ENCODE measurements at regions not wholly inside any gene's neighbourhood (a gene's known extent, or its start where the extent isn't known, plus 50 kb on each side); places are given as distances from the start of the nearest gene placed in this dataset.

DNA sequence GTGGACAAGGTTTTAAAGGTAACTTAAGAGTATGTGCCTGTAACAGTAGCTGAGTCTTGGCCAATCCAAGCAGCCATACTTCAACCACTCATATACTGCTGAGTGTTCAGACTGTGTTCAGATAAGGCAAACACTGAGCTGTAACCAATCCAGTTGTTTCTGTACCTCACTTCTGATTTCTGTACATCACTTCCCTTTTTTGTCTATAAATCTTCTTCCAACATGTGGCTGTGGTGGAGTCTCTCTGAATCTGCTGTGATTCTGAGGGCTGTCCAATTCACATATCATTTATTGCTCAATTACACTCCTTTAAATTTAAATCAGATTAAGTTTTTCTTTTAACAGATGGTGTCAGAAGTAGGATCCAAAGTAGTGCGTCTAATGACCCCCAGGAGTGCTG, 149.5 kb upstream of the PHF14 start:
- TF ChIP-seq, protein P1, sequence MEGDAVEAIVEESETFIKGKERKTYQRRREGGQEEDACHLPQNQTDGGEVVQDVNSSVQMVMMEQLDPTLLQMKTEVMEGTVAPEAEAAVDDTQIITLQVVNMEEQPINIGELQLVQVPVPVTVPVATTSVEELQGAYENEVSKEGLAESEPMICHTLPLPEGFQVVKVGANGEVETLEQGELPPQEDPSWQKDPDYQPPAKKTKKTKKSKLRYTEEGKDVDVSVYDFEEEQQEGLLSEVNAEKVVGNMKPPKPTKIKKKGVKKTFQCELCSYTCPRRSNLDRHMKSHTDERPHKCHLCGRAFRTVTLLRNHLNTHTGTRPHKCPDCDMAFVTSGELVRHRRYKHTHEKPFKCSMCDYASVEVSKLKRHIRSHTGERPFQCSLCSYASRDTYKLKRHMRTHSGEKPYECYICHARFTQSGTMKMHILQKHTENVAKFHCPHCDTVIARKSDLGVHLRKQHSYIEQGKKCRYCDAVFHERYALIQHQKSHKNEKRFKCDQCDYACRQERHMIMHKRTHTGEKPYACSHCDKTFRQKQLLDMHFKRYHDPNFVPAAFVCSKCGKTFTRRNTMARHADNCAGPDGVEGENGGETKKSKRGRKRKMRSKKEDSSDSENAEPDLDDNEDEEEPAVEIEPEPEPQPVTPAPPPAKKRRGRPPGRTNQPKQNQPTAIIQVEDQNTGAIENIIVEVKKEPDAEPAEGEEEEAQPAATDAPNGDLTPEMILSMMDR (IDR thresholded peaks at IDR 0.05) = no peak
- TF ChIP-seq TEAD4 (CRISPR knock-in tag; IDR thresholded peaks at IDR 0.05) (no peak), NFYB (CRISPR knock-in tag; conservative IDR thresholded peaks at IDR 0.05; ENCODE audit: low read depth) (no peak), ESRRA (CRISPR knock-in tag; IDR thresholded peaks at IDR 0.05; ENCODE audit: borderline replicate concordance) (no peak), GRHL2 (CRISPR knock-in tag; IDR thresholded peaks at IDR 0.05; ENCODE audit: insufficient replicate concordance, severe bottlenecking) (no peak), NR1H2 (CRISPR knock-in tag; IDR thresholded peaks at IDR 0.05) (no peak), MYBL2 (CRISPR knock-in tag; IDR thresholded peaks at IDR 0.05) (no peak), ZNF423 (CRISPR knock-in tag; IDR thresholded peaks at IDR 0.05) (no peak)
- TF ChIP-seq, protein P2, sequence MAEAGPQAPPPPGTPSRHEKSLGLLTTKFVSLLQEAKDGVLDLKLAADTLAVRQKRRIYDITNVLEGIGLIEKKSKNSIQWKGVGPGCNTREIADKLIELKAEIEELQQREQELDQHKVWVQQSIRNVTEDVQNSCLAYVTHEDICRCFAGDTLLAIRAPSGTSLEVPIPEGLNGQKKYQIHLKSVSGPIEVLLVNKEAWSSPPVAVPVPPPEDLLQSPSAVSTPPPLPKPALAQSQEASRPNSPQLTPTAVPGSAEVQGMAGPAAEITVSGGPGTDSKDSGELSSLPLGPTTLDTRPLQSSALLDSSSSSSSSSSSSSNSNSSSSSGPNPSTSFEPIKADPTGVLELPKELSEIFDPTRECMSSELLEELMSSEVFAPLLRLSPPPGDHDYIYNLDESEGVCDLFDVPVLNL (CRISPR knock-in tag; IDR thresholded peaks at IDR 0.05; ENCODE audit: borderline replicate concordance, low read depth) = no peak

Data from WTC11 (cell line).